ENCODE measurements at regions not wholly inside any gene's neighbourhood (a gene's known extent, or its start where the extent isn't known, plus 50 kb on each side); places are given as distances from the start of the nearest gene placed in this dataset.

- Histone ChIP-seq H4K20me1 (replicated peaks; ENCODE audit: insufficient read depth) (no peaks in the 10 kb centered on the region), H3K4me3 (no peak overlapping the region), H3K4me2 (no peak overlapping the region), H3F3A (replicated peaks; ENCODE audit: low read depth) (no peaks in the 10 kb centered on the region), H3K27me3 (ENCODE audit: insufficient read depth) (no peaks in the 10 kb centered on the region), H3K4me1 (ENCODE audit: insufficient read depth) (no peaks in the 10 kb centered on the region), H3K27ac (ENCODE audit: low read depth) (no peak overlapping the region), H2AFZ (no peak overlapping the region), H3K79me2 (replicated peaks; ENCODE audit: insufficient read depth) (no peaks in the 10 kb centered on the region), H3K9me2 (ENCODE audit: insufficient read depth) (no peaks in the 10 kb centered on the region; the same call in 1 of the 2 replicates), H3K36me3 (ENCODE audit: insufficient read depth) (no peaks in the 10 kb centered on the region)
- DNase-seq (ENCODE audit: low spot score) (no peak), ATAC-seq (no peak)
- Mint-ChIP-seq H3K27ac (no peak overlapping the region), H3K36me3 (ENCODE audit: low read depth) (no peaks in the 10 kb centered on the region), H3K4me1 (no peaks in the 10 kb centered on the region), H3K4me3 (no peak overlapping the region), H3K9me3 (no peaks in the 10 kb centered on the region), H3K27me3 (ENCODE audit: insufficient read depth, low read depth, poor library complexity) (no peaks in the 10 kb centered on the region)
- TF ChIP-seq NANOG (IDR thresholded peaks at IDR 0.05; ENCODE audit: borderline replicate concordance) (no peak), EZH2 (IDR thresholded peaks at IDR 0.05; ENCODE audit: low read depth, unreplicated experiment) (no peak)
Measured at GRCh38 chr19:31039151-31039550, 310.1 kb downstream of the TSHZ3 start.

- Mint-ChIP-seq H3K27me3 (ENCODE audit: insufficient read depth, low read depth, poor library complexity) (no peaks in the 10 kb centered on the region), H3K9me3 (no peaks in the 10 kb centered on the region), H3K4me3 (no peak overlapping the region), H3K27ac (no peak overlapping the region), H3K36me3 (ENCODE audit: low read depth) (no peaks in the 10 kb centered on the region), H3K4me1 (peaks cover 1% of the 10 kb centered on the region; the same call in 2 of the 3 replicates)
- Histone ChIP-seq H3K4me1 (ENCODE audit: insufficient read depth) (no peaks in the 10 kb centered on the region), H3K27ac (ENCODE audit: low read depth) (no peak overlapping the region), H3K27me3 (ENCODE audit: insufficient read depth) (no peaks in the 10 kb centered on the region), H3F3A (replicated peaks; ENCODE audit: low read depth) (no peaks in the 10 kb centered on the region), H3K4me2 (no peak overlapping the region), H3K79me2 (replicated peaks; ENCODE audit: insufficient read depth) (no peaks in the 10 kb centered on the region), H3K9me2 (ENCODE audit: insufficient read depth) (no peaks in the 10 kb centered on the region; the same call in 1 of the 2 replicates), H3K36me3 (ENCODE audit: insufficient read depth) (no peaks in the 10 kb centered on the region), H3K4me3 (no peak overlapping the region), H4K20me1 (replicated peaks; ENCODE audit: insufficient read depth) (no peaks in the 10 kb centered on the region), H2AFZ (no peak overlapping the region)
- DNase-seq (ENCODE audit: low spot score) (no peak), ATAC-seq (no peak)
- TF ChIP-seq JUNB (IDR thresholded peaks at IDR 0.05; ENCODE audit: unreplicated experiment) (no peak), CTCF (conservative IDR thresholded peaks at IDR 0.05; ENCODE audit: low read depth in 2 of 2) (no peak), POLR2AphosphoS5 (IDR thresholded peaks at IDR 0.05; ENCODE audit: low read depth) (no peak), STAT1 (IDR thresholded peaks at IDR 0.05; ENCODE audit: unreplicated experiment) (no peak), NANOG (IDR thresholded peaks at IDR 0.05; ENCODE audit: borderline replicate concordance) (no peak), EZH2 (IDR thresholded peaks at IDR 0.05; ENCODE audit: low read depth, unreplicated experiment) (no peak), ETS1 (IDR thresholded peaks at IDR 0.05) (no peak), REST (IDR thresholded peaks at IDR 0.05; ENCODE audit: unreplicated experiment) (no peak)
Measured at GRCh38 chr19:31037286-31037980, 311.8 kb downstream of the TSHZ3 start.
